C4-2B (cell line): ENCODE measurements at regions not wholly inside any gene's neighbourhood (a gene's known extent, or its start where the extent isn't known, plus 50 kb on each side); places are given as distances from the start of the nearest gene placed in this dataset.

ENCODE experiments used
- CTCF ChIP-seq: fragments of 450-650 bp; conservative IDR thresholded peaks from 2 replicates; pipeline ENCODE4 v1.5.1; 2017; ENCODE audit warnings: mild to moderate bottlenecking
- ZFX ChIP-seq: fragments of 450-650 bp; IDR thresholded peaks from 2 replicates; pipeline ENCODE4 v1.6.1; 2017

- no peak for TF ChIP-seq CTCF
- TF ChIP-seq ZFX, result no peak
Observed at GRCh38 chr7:21185653-21186265, 242.1 kb upstream of the SP4 start.
